ENCODE measurements at regions not wholly inside any gene's neighbourhood (a gene's known extent, or its start where the extent isn't known, plus 50 kb on each side); places are given as distances from the start of the nearest gene placed in this dataset.

DNA sequence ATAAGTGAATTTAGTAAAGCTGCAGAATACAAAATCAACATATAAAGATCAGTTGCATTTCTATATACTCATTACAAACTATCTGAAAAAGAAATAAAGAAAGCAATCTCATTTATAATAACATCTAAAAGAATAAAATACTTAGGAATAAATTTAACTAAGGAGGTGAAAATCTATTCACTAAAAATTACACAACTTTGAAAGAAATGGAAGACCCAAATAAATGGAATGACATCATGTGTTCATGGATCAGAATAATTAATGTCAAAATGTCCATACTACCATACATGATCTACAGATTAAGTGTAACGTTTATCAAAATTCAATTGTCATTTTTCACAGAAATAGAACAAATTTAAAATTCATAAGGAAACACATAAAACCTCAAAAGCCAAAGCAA lies 194.9 kb downstream of the TINAG start:
- ChIA-PET POLR2A (no interaction called here), CTCF (no interaction called here)
- no peak overlapping the region for H3K4me3 ChIP-seq (ENCODE audit: low read depth, low read length)
- DNase-seq (ENCODE audit: low read depth, low spot score), result no peak
- no peaks in the 10 kb centered on the region for H3K27me3 ChIP-seq (ENCODE audit: control insufficient read depth, insufficient read depth, low read length)
- no peaks in the 10 kb centered on the region for H3K9me3 ChIP-seq (ENCODE audit: control insufficient read depth, insufficient read depth, low read length)
- H3K27ac ChIP-seq (ENCODE audit: low read depth, low read length), result no peak overlapping the region
- TF ChIP-seq, protein P1, sequence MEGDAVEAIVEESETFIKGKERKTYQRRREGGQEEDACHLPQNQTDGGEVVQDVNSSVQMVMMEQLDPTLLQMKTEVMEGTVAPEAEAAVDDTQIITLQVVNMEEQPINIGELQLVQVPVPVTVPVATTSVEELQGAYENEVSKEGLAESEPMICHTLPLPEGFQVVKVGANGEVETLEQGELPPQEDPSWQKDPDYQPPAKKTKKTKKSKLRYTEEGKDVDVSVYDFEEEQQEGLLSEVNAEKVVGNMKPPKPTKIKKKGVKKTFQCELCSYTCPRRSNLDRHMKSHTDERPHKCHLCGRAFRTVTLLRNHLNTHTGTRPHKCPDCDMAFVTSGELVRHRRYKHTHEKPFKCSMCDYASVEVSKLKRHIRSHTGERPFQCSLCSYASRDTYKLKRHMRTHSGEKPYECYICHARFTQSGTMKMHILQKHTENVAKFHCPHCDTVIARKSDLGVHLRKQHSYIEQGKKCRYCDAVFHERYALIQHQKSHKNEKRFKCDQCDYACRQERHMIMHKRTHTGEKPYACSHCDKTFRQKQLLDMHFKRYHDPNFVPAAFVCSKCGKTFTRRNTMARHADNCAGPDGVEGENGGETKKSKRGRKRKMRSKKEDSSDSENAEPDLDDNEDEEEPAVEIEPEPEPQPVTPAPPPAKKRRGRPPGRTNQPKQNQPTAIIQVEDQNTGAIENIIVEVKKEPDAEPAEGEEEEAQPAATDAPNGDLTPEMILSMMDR (IDR thresholded peaks at IDR 0.05; ENCODE audit: low read depth, low read length), result no peak

DNA sequence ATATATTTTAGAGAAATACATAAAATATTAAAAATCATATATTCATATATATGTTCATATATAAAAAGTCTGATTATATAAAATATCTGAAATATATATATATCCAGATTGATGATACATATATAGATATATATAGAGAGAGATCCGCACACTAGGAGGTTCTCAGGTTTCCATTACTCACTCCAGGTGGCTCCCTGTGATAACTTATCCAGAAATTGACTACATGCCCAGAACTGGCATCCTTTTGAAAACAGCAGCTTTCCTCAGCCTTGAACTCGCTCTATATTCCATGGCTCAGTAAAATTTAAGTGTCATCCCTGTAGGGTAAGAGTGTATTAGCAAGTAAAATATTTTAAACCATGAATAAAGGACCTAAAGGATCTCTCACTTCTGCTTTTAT lies 206.8 kb downstream of the TINAG start:
- no peak overlapping the region for H3K27ac ChIP-seq (ENCODE audit: low read depth, low read length)
- ChIA-PET POLR2A (no interaction called here), CTCF (no interaction called here)
- TF ChIP-seq, protein P1 (IDR thresholded peaks at IDR 0.05; ENCODE audit: low read depth, low read length), result no peak
- H3K4me3 ChIP-seq (ENCODE audit: low read depth, low read length), result no peak overlapping the region
- no peaks in the 10 kb centered on the region for H3K9me3 ChIP-seq (ENCODE audit: control insufficient read depth, insufficient read depth, low read length)
- DNase-seq (ENCODE audit: low read depth, low spot score), result no peak
- no peaks in the 10 kb centered on the region for H3K27me3 ChIP-seq (ENCODE audit: control insufficient read depth, insufficient read depth, low read length)

DNA sequence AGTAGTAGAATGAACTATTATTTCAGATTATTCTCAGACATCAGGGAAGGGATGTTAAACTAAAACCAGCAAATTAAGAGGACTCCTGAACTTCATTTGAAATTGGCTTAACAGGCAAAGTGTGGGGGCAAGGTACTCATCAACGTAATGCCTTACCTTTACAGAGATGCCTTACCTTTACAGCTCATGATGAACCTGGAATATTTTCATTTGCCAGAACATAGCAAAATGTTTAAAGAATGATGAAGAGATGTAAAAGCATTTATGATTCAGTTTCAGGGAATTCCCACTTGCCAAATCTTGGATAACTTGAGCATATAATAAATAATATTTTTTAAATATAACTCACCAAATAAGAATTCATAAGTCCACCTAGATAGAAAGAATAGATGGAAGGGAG lies 207.5 kb downstream of the TINAG start:
- ChIA-PET CTCF (no interaction called here), POLR2A (no interaction called here)
- DNase-seq (ENCODE audit: low read depth, low spot score), result no peak
- TF ChIP-seq, protein P1 (IDR thresholded peaks at IDR 0.05; ENCODE audit: low read depth, low read length), result no peak
- no peaks in the 10 kb centered on the region for H3K27me3 ChIP-seq (ENCODE audit: control insufficient read depth, insufficient read depth, low read length)
- H3K4me3 ChIP-seq (ENCODE audit: low read depth, low read length), result no peak overlapping the region
- H3K27ac ChIP-seq (ENCODE audit: low read depth, low read length), result no peak overlapping the region
- no peaks in the 10 kb centered on the region for H3K9me3 ChIP-seq (ENCODE audit: control insufficient read depth, insufficient read depth, low read length)

DNA sequence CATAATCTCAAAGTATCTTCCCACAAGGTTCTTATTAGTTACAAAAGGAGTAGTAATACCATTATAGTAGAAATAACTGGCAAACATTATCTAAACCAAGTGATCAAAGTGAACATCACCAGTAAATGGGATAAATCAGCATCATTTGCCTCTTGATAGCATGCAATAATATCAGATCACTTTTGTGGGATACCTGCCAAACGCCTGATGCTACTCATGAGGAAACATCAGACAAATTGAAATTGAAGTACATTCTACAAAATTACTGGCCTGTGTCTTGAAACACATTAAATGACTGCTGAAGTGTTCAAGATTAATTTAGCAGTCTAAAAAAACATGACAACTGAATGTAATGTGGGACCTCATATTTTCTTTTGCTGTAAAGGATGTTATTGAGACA lies 208.1 kb downstream of the TINAG start:
- no peak for DNase-seq (ENCODE audit: low read depth, low spot score)
- TF ChIP-seq, protein P1 (IDR thresholded peaks at IDR 0.05; ENCODE audit: low read depth, low read length), result no peak

DNA sequence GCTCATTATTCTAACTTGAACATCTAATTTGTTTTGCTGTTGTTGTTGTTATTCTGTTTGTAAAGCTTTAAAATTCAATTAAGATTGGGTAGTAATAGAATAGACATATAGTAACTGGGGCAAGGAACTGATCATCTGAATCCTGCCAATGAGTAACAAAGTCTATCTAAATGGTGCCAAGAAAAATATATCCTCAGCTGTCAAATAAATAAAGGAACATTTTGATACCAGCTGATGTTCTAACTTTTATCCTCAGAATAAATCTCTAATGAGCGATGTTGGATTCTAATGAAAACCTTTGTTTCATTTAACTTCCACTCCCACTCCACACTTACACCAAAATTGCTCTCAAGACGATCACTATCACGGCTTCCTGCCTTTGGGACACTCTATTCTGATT lies 210.9 kb downstream of the TINAG start:
- no peaks in the 10 kb centered on the region for H3K9me3 ChIP-seq (ENCODE audit: control insufficient read depth, insufficient read depth, low read length)
- H3K4me3 ChIP-seq (ENCODE audit: low read depth, low read length), result no peak overlapping the region
- TF ChIP-seq, protein P1 (IDR thresholded peaks at IDR 0.05; ENCODE audit: low read depth, low read length), result no peak
- H3K27me3 ChIP-seq (ENCODE audit: control insufficient read depth, insufficient read depth, low read length), result no peaks in the 10 kb centered on the region
- H3K27ac ChIP-seq (ENCODE audit: low read depth, low read length), result no peak overlapping the region
- no peak for DNase-seq (ENCODE audit: low read depth, low spot score)
- CTCF ChIA-PET, result no interaction called here
- POLR2A ChIA-PET, result no interaction called here

More for the DNA sequence above, 208.1 kb downstream of the TINAG start:
- H3K9me3 ChIP-seq (ENCODE audit: control insufficient read depth, insufficient read depth, low read length), result no peaks in the 10 kb centered on the region
- H3K27me3 ChIP-seq (ENCODE audit: control insufficient read depth, insufficient read depth, low read length), result no peaks in the 10 kb centered on the region
- POLR2A ChIA-PET, result no interaction called here
- H3K27ac ChIP-seq (ENCODE audit: low read depth, low read length), result no peak overlapping the region
- CTCF ChIA-PET, result no interaction called here
- H3K4me3 ChIP-seq (ENCODE audit: low read depth, low read length), result no peak overlapping the region

All from AG04450 (cell line).